ENCODE measurements at regions not wholly inside any gene's neighbourhood (a gene's known extent, or its start where the extent isn't known, plus 50 kb on each side); places are given as distances from the start of the nearest gene placed in this dataset.

- peaks cover 13% of the 10 kb centered on the region for H3K9me3 ChIP-seq (ENCODE audit: control insufficient read depth, insufficient read depth, low read length)
- no peak for TF ChIP-seq CTCF (IDR thresholded peaks at IDR 0.05; ENCODE audit: low read depth, low read length)
- ChIA-PET POLR2A (no interaction called here), CTCF (no interaction called here)
- no peaks in the 10 kb centered on the region for H3K27me3 ChIP-seq (ENCODE audit: control insufficient read depth, insufficient read depth, low read length)
- H3K27ac ChIP-seq (ENCODE audit: low read depth, low read length): no peak overlapping the region
- H3K4me3 ChIP-seq (ENCODE audit: low read depth, low read length): no peak overlapping the region
- DNase-seq (ENCODE audit: low read depth, low spot score): no peak
Observed at GRCh38 chr11:39442177-39442576, 2017.3 kb downstream of the LRRC4C start.

GRCh38 chr11:39435641-39436040, 2023.8 kb downstream of the LRRC4C start:
- H3K27ac ChIP-seq (ENCODE audit: low read depth, low read length): no peak overlapping the region
- no peak for DNase-seq (ENCODE audit: low read depth, low spot score)
- no peak for TF ChIP-seq CTCF (IDR thresholded peaks at IDR 0.05; ENCODE audit: low read depth, low read length)
- H3K27me3 ChIP-seq (ENCODE audit: control insufficient read depth, insufficient read depth, low read length): no peaks in the 10 kb centered on the region
- H3K4me3 ChIP-seq (ENCODE audit: low read depth, low read length): no peak overlapping the region
- ChIA-PET CTCF (no interaction called here), POLR2A (no interaction called here)
- peaks cover 9% of the 10 kb centered on the region for H3K9me3 ChIP-seq (ENCODE audit: control insufficient read depth, insufficient read depth, low read length)

DNA sequence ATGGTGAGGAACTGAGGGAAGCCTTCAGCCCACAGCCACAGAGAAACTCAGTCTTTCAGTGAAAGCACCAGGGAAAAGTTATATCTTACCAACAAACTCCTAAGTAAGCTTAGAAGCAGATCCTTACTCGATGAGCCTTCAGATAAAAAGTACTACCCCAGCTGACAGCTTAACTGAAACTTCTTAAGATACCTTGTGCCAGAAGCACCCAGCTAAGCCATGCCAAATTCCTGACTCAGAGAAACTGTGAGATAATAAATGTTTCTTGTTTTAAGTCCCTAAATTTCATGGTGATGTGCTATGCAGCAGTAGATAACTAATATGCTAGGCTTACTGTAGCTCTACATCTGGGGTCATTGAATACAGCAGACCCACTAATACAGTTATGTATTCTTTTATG, 2025.0 kb downstream of the LRRC4C start:
- ChIA-PET POLR2A (no interaction called here), CTCF (no interaction called here)
- no peaks in the 10 kb centered on the region for H3K27me3 ChIP-seq (ENCODE audit: control insufficient read depth, insufficient read depth, low read length)
- no peak for TF ChIP-seq CTCF (IDR thresholded peaks at IDR 0.05; ENCODE audit: low read depth, low read length)
- no peak overlapping the region for H3K4me3 ChIP-seq (ENCODE audit: low read depth, low read length)
- DNase-seq (ENCODE audit: low read depth, low spot score): no peak
- no peak overlapping the region for H3K27ac ChIP-seq (ENCODE audit: low read depth, low read length)
- H3K9me3 ChIP-seq (ENCODE audit: control insufficient read depth, insufficient read depth, low read length): peaks cover 9% of the 10 kb centered on the region

- no peak for TF ChIP-seq CTCF (IDR thresholded peaks at IDR 0.05; ENCODE audit: low read depth, low read length)
- Histone ChIP-seq H3K9me3 (ENCODE audit: control insufficient read depth, insufficient read depth, low read length) (peaks cover 7% of the 10 kb centered on the region), H3K27ac (ENCODE audit: low read depth, low read length) (no peak overlapping the region), H3K4me3 (ENCODE audit: low read depth, low read length) (no peak overlapping the region), H3K27me3 (ENCODE audit: control insufficient read depth, insufficient read depth, low read length) (no peaks in the 10 kb centered on the region)
- no peak for DNase-seq (ENCODE audit: low read depth, low spot score)
- ChIA-PET CTCF (no interaction called here), POLR2A (no interaction called here)
Observed at GRCh38 chr11:39432929-39433328, 2026.5 kb downstream of the LRRC4C start.

GRCh38 chr11:39425226-39425625, 2034.2 kb downstream of the LRRC4C start:
- CTCF ChIA-PET: no interaction called here
- H3K4me3 ChIP-seq (ENCODE audit: low read depth, low read length): no peak overlapping the region
- no peak for TF ChIP-seq CTCF (IDR thresholded peaks at IDR 0.05; ENCODE audit: low read depth, low read length)
- H3K27me3 ChIP-seq (ENCODE audit: control insufficient read depth, insufficient read depth, low read length): no peaks in the 10 kb centered on the region
- no peak overlapping the region for H3K27ac ChIP-seq (ENCODE audit: low read depth, low read length)
- POLR2A ChIA-PET: no interaction called here
- peaks cover 4% of the 10 kb centered on the region; the same call in 1 of the 2 replicates for H3K9me3 ChIP-seq (ENCODE audit: control insufficient read depth, insufficient read depth, low read length)
- DNase-seq (ENCODE audit: low read depth, low spot score): no peak
